ENCODE measurements at regions not wholly inside any gene's neighbourhood (a gene's known extent, or its start where the extent isn't known, plus 50 kb on each side); places are given as distances from the start of the nearest gene placed in this dataset.
"Not testable (repeated sequence)": the region's sequence is repeated elsewhere in the genome, so short reads cannot be mapped to it uniquely, and the experiment has no call there.

- intact Hi-C loops (cut with DNase I) = no loop called here
- TF ChIP-seq POLR2A (IDR thresholded peaks at IDR 0.05) (no peak), CTCF (IDR thresholded peaks at IDR 0.05) (no peak)
- WGBS (ENCODE audit: insufficient coverage, low coverage, low lambda C conversion rate, missing lambda C conversion rate) = 31% methylated on average over 4 of the region's 4 CpGs
- H3K4me3 ChIP-seq = no peak overlapping the region
- H3K27ac ChIP-seq = no peak overlapping the region
- ATAC-seq (peak in 2 of 4 donors; percentile 36 to 60), DNase-seq (no peak)
- no peaks in the 10 kb centered on the region for H3K36me3 ChIP-seq
- no peaks in the 10 kb centered on the region for H3K27me3 ChIP-seq
- no peaks in the 10 kb centered on the region for H3K4me1 ChIP-seq
- H3K9me3 ChIP-seq = no peaks in the 10 kb centered on the region
These were observed 158.6 kb upstream of the SERTAD2 start for GRCh38 chr2:64812285-64812684.

GRCh38 chr2:64814007-64814406 lies 160.3 kb upstream of the SERTAD2 start:
- WGBS (ENCODE audit: insufficient coverage, low coverage, low lambda C conversion rate, missing lambda C conversion rate) = 89% methylated on average over 5 of the region's 5 CpGs
- Histone ChIP-seq H3K4me1 (no peaks in the 10 kb centered on the region), H3K27ac (no peak overlapping the region), H3K9me3 (no peaks in the 10 kb centered on the region), H3K36me3 (no peaks in the 10 kb centered on the region), H3K27me3 (no peaks in the 10 kb centered on the region), H3K4me3 (no peak overlapping the region)
- intact Hi-C loops (cut with DNase I) = no loop called here
- DNase-seq = no peak
- TF ChIP-seq CTCF (IDR thresholded peaks at IDR 0.05) (no peak), POLR2A (IDR thresholded peaks at IDR 0.05) (no peak)
- ATAC-seq = no peak

GRCh38 chr2:64816526-64816925 lies 162.8 kb upstream of the SERTAD2 start:
- H3K9me3 ChIP-seq; H3K27me3 ChIP-seq; H3K4me3 ChIP-seq; H3K27ac ChIP-seq; DNase-seq; intact Hi-C loops (cut with DNase I); ATAC-seq; H3K36me3 ChIP-seq; H3K4me1 ChIP-seq: not testable (repeated sequence)
- whole genome bisulfite sequencing (ENCODE audit: insufficient coverage, low coverage, low lambda C conversion rate, missing lambda C conversion rate) = 91% methylated on average over 8 of the region's 8 CpGs

GRCh38 chr2:64817453-64817852 lies 163.7 kb upstream of the SERTAD2 start:
- Histone ChIP-seq H3K9me3 (no peaks in the 10 kb centered on the region), H3K27me3 (no peaks in the 10 kb centered on the region), H3K27ac (no peak overlapping the region), H3K4me3 (no peak overlapping the region), H3K36me3 (no peaks in the 10 kb centered on the region), H3K4me1 (no peaks in the 10 kb centered on the region)
- DNase-seq (no peak), ATAC-seq (peak in 1 of 4 donors; percentile 37)
- TF ChIP-seq CTCF (IDR thresholded peaks at IDR 0.05) (no peak), POLR2A (IDR thresholded peaks at IDR 0.05) (no peak)
- intact Hi-C loops (cut with DNase I) = no loop called here
- WGBS (ENCODE audit: insufficient coverage, low coverage, low lambda C conversion rate, missing lambda C conversion rate) = 84% methylated on average over 3 of the region's 4 CpGs

- DNase-seq (no peak), ATAC-seq (no peak)
- TF ChIP-seq POLR2A (IDR thresholded peaks at IDR 0.05) (no peak), CTCF (IDR thresholded peaks at IDR 0.05) (no peak)
- 43% methylated on average over 4 of the region's 4 CpGs for WGBS (ENCODE audit: insufficient coverage, low coverage, low lambda C conversion rate, missing lambda C conversion rate)
- Histone ChIP-seq H3K36me3 (no peaks in the 10 kb centered on the region), H3K9me3 (no peaks in the 10 kb centered on the region), H3K4me3 (no peak overlapping the region), H3K27me3 (no peaks in the 10 kb centered on the region), H3K4me1 (no peaks in the 10 kb centered on the region), H3K27ac (no peak overlapping the region)
- intact Hi-C loops (cut with DNase I) = no loop called here
These were observed 164.9 kb upstream of the SERTAD2 start for GRCh38 chr2:64818664-64819060.

Data from right lobe of liver (tissue), 6 donors.